ENCODE measurements at regions not wholly inside any gene's neighbourhood (a gene's known extent, or its start where the extent isn't known, plus 50 kb on each side); places are given as distances from the start of the nearest gene placed in this dataset.

DNA sequence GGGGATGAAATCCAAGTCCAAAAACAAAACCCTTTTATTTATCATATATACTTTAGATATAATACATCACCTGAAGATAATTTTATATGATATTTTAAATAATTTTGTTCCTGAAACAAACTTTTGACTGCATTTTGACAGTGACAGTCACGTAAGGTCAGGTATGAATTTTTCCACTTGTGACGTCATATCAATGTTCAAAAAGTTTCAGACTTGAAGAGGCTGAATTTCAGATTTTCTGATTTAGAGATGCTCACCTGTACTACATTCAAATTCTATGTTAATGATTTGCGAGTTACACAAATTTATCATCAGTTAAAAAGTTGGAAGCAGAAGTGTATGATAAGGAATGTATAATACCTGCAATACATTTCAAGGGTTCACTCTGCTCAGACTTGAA is 136.1 kb upstream of the EPHA6 start:
- TF ChIP-seq POLR2A (IDR thresholded peaks at IDR 0.05), result no peak
- no peak for TF ChIP-seq CTCF (IDR thresholded peaks at IDR 0.05)

Data from thyroid gland (tissue), 4 donors.